Panc1 (cell line): ENCODE measurements at regions not wholly inside any gene's neighbourhood (a gene's known extent, or its start where the extent isn't known, plus 50 kb on each side); places are given as distances from the start of the nearest gene placed in this dataset.
"Not testable (repeated sequence)": the region's sequence is repeated elsewhere in the genome, so short reads cannot be mapped to it uniquely, and the experiment has no call there.

Source experiments
- POLR2AphosphoS5 ChIP-seq: IDR thresholded peaks from 2 replicates; pipeline ENCODE4 v1.6.1; 2012; ENCODE audit warnings: mild to moderate bottlenecking, low read depth, low read length, moderate library complexity
- SIN3A ChIP-seq: IDR thresholded peaks from 2 replicates; pipeline ENCODE4 v1.6.1; 2012; ENCODE audit warnings: low read depth, mild to moderate bottlenecking, low read length, moderate library complexity, borderline replicate concordance; ENCODE audit not compliant: insufficient read depth
- TF ChIP-seq, protein P1 (sequence below): fragments of 450-650 bp; IDR thresholded peaks from 2 replicates; pipeline ENCODE4 v1.5.1; 2017; ENCODE audit warnings: mild to moderate bottlenecking
- TF ChIP-seq, protein P2 (sequence below), 2 experiments: IDR thresholded peaks; 2 replicates each; pipeline ENCODE4 v1.6.1; 2011 to 2012; ENCODE audit warnings: low read depth in 2 of 2, control low read depth in 1 of 2, low read length in 1 of 2, mild to moderate bottlenecking in 1 of 2, moderate library complexity in 1 of 2; ENCODE audit not compliant: insufficient read depth in 1 of 2

DNA sequence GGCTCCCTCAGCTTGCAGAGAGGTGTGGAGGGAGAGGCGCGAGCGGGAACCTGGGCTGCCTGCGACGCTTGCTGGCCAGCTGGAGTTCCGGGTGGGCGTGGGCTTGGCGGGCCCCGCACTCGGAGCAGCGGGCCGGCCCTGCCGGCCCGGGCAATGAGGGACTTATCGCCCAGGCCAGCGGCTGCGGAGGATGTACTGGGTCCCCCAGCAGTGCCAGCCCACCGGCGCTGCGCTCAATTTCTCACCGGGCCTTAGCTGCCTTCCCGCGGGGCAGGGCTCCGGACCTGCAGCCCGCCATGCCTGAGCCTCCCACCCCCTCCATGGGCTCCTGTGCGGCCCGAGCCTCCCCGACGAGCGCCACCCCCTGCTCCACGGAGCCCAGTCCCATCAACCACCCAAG lies 301.1 kb upstream of the TMTC4 start:
- TF ChIP-seq, protein P1, sequence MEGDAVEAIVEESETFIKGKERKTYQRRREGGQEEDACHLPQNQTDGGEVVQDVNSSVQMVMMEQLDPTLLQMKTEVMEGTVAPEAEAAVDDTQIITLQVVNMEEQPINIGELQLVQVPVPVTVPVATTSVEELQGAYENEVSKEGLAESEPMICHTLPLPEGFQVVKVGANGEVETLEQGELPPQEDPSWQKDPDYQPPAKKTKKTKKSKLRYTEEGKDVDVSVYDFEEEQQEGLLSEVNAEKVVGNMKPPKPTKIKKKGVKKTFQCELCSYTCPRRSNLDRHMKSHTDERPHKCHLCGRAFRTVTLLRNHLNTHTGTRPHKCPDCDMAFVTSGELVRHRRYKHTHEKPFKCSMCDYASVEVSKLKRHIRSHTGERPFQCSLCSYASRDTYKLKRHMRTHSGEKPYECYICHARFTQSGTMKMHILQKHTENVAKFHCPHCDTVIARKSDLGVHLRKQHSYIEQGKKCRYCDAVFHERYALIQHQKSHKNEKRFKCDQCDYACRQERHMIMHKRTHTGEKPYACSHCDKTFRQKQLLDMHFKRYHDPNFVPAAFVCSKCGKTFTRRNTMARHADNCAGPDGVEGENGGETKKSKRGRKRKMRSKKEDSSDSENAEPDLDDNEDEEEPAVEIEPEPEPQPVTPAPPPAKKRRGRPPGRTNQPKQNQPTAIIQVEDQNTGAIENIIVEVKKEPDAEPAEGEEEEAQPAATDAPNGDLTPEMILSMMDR = not testable (repeated sequence)
- TF ChIP-seq, protein P2, sequence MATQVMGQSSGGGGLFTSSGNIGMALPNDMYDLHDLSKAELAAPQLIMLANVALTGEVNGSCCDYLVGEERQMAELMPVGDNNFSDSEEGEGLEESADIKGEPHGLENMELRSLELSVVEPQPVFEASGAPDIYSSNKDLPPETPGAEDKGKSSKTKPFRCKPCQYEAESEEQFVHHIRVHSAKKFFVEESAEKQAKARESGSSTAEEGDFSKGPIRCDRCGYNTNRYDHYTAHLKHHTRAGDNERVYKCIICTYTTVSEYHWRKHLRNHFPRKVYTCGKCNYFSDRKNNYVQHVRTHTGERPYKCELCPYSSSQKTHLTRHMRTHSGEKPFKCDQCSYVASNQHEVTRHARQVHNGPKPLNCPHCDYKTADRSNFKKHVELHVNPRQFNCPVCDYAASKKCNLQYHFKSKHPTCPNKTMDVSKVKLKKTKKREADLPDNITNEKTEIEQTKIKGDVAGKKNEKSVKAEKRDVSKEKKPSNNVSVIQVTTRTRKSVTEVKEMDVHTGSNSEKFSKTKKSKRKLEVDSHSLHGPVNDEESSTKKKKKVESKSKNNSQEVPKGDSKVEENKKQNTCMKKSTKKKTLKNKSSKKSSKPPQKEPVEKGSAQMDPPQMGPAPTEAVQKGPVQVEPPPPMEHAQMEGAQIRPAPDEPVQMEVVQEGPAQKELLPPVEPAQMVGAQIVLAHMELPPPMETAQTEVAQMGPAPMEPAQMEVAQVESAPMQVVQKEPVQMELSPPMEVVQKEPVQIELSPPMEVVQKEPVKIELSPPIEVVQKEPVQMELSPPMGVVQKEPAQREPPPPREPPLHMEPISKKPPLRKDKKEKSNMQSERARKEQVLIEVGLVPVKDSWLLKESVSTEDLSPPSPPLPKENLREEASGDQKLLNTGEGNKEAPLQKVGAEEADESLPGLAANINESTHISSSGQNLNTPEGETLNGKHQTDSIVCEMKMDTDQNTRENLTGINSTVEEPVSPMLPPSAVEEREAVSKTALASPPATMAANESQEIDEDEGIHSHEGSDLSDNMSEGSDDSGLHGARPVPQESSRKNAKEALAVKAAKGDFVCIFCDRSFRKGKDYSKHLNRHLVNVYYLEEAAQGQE (IDR thresholded peaks at IDR 0.05; ENCODE audit: insufficient read depth in 1 of 2, low read depth in 2 of 2, low read length in 1 of 2) = not testable (repeated sequence)
- not testable (repeated sequence) for TF ChIP-seq POLR2AphosphoS5, SIN3A
